Tongue (tissue), 1 donor: ENCODE measurements at regions not wholly inside any gene's neighbourhood (a gene's known extent, or its start where the extent isn't known, plus 50 kb on each side); places are given as distances from the start of the nearest gene placed in this dataset.
A peak's percentile ranks its signal among the peaks of the same experiment; 100 is the strongest.

Experiments
- DNase-seq: peaks from one replicate; pipeline ENCODE4 v3.0.0-alpha.2; 2015

DNA sequence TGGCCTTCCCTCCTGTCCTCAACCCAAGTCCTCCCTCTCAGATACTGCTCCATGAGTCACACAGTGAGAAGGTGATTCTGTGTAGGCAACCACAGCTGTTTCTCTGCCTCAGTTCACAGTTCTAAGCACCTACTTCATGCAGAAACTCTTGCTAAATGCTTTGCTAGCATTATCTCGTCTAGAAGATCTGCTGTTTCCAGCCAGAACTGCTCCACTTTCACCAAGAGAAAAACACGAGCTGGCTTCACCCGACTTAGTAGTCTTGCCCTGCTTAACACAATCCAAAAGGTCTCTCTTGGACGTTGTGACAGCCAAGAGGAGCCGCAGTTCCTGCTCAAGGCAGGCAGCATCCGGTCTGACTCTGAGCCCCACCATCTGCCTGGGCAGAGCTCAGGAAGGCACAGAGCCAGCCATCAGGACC lies 272.1 kb downstream of the UACA start:
- DNase-seq = no peak

DNA sequence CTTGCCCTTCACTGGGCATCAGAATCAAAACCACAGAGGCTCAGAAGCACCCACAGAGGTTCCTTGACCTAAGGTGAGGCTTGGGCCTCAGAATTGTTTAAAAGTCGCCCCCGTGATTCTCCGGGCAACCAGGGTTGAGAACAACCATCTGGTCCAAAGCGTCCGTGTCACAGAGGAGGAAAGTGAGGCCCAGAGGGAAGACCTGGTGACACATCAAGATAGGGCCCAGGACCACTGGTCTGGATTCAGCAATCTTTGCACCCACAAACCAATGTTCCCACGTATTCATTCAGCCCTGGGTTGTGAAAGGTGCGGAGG lies 272.6 kb downstream of the UACA start:
- DNase-seq = no peak

GRCh38 chr15:70490148-70490837 lies 273.1 kb downstream of the UACA start:
- no peak for DNase-seq

DNA sequence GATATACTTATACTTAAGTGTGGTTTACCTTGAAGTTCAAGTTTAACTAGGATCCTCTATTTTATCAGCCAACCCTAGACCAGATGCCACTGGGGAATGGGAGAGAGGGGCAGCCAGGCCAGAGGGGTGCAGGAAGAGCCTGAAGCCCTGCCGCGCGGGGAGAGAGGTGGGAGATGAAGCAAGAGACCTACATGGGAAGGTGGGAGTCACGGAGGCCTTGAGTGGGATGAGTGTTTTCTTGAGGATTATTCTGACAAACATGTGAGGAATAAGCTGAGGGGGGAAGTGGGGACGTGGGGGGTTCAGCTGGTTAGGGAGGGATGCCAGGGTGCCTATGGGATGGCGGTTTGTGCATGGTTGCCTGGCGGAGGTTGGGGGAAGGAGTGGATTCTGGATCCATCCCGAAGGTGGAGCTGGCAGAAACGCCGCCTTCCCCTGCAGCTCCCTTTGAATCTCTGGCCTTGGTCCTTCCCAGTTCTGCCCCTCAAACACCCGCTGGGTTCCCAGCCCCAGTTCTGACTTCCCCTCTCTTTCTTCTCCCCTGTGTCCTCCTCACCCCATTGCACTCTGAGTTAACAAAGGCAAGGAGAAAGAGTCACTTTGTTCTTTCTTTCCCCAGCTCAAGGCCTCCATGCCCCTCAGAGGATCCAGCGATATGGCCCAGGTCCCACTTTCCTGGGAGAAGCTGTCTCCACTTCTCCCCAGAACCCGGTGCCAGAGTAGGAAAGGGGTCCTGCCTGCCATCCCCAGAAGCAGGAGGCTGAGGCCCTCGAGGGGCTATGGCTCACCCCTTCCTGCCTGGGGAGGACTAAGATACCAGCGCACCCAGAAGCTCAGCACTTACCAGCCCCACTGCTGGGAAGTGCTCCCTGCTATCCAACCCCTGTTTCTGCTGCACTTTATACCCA lies 274.2 kb downstream of the UACA start:
- no peak for DNase-seq

DNA sequence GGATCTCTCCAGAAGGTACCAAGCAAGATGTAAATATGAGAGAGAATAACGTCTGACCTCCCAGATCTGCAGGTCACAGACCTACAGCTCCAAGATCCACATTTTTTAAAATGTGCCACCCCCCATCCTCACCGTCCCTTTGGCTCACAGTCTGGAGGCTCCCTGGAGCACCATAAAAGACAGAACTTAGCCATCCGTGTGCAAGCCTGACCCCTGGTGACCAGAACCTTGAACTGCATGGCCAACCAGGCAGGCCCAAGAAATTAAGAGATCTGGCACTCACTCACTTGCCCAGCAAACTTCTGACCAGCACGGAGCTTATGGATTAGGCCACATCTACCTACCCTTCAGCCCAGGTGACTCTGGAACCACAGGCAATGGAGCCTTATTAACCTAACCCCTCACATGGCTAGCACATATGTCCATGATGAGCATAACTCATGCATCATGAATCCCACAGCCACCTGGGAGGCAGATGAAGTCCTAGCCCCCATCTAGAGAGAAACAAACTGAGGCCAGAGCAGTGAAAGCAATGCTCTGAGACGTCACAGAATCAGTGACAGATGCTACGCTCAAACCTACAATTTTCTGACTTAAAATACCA lies 275.3 kb downstream of the UACA start:
- peak; percentile 83 for DNase-seq

DNA sequence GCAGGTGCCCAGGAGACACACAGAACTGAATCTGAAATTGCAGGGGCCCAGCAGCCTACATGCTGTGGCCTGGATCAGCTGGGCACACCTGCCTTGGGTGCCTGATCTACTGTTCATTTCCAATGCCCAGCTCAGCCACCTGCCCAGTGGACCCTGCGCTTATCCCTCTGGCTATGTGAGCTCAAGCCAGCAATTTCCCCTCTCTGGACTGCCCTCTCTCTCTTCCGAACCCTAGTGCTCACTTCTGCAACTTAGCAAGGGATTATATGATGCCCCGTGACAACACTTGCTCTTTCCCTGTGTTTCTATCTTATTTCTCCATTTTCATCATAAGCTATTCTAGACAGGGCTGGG lies 276.0 kb downstream of the UACA start:
- no peak for DNase-seq

DNA sequence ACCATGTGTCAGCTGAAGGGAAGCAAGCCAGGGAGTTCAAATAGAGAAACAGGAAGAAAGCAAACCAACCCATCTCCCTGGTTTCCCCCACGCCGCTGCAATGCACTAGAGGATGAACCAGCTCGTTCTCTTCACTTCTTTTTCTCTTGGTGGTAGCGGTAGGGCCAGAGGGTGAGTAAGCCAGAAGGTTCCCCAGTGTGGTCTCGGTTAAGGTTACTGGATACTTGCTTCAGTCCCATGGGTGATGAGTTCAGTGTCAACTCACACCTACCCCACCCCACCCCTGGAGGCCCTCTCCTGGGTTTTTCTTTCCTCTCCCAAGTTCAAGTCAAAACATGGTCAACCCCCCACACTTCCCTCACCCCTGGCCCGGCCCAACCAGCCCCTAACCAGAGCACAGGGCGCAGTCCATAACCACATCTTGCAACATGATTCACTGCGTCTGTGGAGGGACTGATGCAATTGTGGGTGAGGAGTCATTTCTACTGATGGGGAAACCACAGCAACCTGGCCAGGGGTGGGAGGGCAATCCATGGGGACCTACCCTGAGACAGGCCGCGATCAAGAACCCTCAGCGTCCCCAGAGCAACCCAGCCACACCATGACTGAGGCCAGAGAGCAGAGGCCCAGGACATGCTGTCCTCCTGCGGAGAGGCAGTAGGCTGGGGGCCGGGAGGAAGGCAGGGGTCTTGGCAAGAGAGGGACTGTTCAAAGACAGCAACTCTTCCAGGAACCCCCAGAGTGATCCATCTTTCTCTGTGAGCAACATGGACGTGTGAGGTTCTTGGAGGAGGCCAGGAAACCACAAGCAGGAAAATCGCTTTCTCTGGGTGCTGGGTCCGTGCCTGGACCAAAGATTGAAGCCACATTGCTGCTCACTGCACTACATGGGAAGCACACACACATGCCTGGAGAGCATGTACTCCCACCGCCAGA lies 276.6 kb downstream of the UACA start:
- DNase-seq = no peak

- no peak for DNase-seq
These were observed 277.3 kb downstream of the UACA start for GRCh38 chr15:70486012-70486411.

- DNase-seq = no peak
These were observed 278.4 kb downstream of the UACA start for GRCh38 chr15:70484993-70485392.

DNA sequence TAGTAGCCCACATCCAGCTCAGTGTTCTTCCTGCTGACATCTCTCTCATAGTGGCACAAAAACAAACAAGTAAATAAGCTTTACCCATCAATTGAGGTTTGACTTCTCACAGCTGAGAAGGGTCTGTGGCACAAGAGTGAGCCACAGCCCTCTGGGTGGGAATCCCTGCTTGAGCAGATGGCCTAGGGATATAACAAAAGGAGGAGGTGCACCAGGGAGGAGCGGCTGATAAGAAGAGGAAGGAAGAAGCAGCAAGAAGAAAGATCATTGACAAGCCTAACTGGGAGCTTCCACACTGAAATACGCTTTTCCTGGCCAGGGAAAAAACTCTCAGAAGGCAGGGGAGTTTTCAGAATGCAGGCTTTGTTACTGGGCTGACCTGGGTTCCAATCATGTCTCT lies 279.8 kb downstream of the UACA start:
- DNase-seq = no peak

- no peak for DNase-seq
These were observed 283.0 kb downstream of the UACA start for GRCh38 chr15:70480196-70480856.

DNA sequence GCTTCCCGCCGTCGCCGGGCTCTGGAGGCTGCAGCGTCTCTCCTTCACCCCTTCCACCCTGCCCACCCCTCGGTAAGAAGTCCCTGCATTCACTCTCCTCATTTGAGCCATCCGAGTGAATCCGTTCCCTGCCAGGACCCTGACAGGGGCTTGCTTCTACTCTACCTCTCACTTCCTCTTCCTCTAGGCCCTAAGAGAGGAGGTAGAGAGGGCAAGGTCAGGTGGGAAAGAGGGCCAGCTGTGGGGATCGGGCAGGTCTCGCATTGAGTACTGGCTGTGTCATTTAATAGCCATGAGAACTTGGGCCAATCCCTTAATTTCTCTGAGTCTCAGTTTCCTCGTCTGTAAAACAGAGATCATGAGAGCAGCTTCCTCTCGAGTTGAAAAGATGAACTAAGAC lies 283.6 kb downstream of the UACA start:
- DNase-seq = no peak

DNA sequence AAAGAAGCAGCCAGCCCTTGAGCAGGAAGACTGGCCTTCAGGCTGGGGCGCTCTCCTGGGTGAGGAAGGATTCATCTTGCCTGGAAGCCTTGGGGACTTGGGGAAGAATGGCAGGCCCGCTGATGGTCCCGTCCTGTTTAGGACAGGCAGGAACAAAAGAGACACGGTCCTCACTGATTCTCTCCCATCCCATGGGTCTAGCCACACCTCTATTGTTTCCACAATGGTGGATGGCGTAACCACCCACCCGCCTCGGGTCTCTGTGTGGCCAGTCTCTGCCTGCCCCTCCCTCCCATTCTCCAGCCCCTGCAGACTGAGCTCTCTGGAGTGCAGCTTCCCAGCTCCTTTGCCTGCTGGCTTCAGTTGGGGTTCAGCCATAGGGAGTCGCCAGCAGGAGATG lies 284.3 kb downstream of the UACA start:
- DNase-seq = no peak

GRCh38 chr15:70478251-70478990 lies 284.9 kb downstream of the UACA start:
- DNase-seq = no peak

DNA sequence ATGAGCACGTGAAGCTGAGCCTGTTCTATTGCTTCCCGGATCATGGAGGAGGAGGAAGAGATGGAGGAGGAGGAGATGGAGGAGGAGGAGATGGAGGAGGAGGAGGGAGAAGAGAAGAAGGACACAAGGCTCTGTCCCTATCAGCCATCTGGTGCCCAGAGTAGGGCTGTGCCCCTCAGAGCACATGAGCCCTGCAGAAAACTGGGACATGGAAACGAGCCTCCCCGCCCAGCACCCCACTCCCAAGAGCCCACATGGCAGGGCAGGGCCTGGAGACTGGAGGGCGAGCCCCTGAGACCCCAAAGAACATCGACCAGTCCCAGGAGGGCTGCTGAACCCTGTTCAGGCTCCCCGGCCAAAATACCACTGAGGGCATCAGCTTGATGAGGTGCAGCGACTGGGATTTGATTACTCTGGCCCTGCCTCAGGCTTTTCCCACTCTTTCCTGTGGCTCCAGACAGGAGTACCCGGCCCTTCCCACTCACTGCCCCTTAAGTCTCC lies 285.6 kb downstream of the UACA start:
- DNase-seq = no peak

DNA sequence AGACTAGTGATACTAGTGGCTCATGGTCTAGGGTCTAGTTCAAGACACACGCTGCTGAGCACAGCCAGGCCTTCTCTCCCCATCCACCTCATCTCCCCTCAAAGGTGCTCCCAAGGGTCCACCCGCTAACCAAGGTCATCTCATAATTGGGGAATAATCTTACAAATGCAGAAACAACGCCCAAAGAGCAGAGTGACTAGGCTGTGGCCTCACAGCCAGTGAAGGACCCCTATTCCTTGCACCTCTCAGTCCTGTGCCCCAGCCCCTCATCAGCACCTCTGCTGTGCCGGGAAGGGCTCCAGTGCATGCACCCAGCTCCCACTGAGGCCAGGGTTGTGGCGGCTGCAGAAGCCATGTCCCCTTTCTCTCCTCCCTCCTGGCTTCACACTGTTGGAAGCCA lies 286.9 kb downstream of the UACA start:
- DNase-seq = no peak

DNA sequence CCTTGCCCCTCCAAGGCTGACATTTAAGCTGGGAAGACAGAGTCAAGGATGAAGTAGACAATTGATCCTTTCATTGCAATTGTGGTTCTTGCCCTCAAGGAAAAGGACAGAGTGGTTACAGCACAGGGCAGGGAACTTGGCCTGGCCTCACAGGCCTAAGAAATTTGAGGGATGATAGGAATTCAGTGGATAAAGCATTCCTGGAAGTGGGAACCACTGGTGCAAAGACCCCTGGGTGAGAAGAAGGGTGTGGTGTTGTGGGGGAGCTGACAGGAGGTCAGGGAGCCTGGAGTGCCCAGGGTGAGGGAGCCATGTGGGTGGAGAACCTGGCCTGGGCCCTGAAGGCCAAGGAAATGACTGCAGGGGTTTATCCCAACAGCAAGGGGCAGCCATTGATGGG lies 287.4 kb downstream of the UACA start:
- no peak for DNase-seq

GRCh38 chr15:70475407-70475781 lies 288.0 kb downstream of the UACA start:
- DNase-seq = no peak

- DNase-seq = peak; percentile 91
These were observed 288.6 kb downstream of the UACA start for GRCh38 chr15:70474471-70475406.
